SIG-M5 (cell line): ENCODE measurements at regions not wholly inside any gene's neighbourhood (a gene's known extent, or its start where the extent isn't known, plus 50 kb on each side); places are given as distances from the start of the nearest gene placed in this dataset.

Experiments
- DNase-seq: peaks from one replicate; lab custom pipeline; 2025; lab: John Stamatoyannopoulos, UW

GRCh38 chr2:217301142-217301925, 441.5 kb upstream of the TNP1 start:
- no peak for DNase-seq

GRCh38 chr2:217299590-217299989, 439.7 kb upstream of the TNP1 start:
- no peak for DNase-seq

DNA sequence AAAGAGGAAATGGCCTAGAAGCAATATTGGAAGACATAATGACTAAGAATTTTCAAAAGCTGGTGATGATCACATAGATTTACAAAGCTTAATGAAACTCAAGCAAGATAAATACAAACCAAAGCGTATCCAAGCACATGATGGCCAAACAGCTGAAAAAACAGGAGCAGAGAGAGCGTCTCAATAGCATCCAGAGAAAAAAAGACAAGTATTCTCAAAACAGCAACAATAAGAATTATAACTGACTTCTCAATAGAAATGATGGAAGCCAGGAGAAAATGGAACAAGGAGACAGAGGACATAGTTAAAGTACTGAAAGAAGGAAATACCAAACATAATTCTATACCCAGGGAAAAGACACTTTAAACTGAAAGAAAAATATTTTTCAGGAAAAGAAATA, 437.2 kb upstream of the TNP1 start:
- DNase-seq = no peak

DNA sequence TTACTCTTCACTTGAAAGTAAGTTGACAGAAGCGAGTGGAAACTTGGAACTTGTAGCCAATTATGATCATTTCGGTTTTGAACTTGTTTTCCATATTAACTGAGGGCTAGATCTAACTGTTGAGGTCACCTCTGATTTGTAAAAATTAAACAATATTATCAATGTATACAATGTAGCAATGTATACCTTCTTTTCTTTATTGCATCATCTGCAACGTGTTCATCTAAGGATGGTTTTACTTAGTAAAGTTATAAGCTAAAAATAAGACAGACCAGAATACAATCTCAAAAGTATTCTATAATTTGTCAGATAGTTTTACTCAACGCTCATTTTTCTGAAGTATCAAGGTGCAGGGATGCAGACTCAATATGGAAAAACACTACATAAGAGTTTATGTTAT, 435.0 kb upstream of the TNP1 start:
- no peak for DNase-seq

- no peak for DNase-seq
These were observed 434.3 kb upstream of the TNP1 start for GRCh38 chr2:217294211-217294610.

DNA sequence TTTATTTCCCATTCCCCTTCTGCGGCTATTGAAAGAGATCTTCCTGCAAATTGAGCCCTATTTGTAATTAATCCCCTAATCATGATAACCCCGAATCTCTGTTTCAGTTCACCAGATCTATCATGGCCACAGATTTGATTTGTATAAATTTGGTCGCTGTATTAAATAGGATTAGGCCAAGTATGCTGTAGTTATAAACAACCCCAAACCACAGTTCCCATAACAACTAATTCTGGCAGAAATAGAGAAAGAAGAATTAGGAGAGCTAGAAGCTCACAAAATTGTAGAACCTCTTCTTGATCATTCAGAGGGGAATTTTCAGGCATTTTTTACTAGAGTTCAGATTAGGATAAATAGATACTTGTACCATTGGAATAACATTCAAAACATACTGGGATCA, 433.7 kb upstream of the TNP1 start:
- DNase-seq = no peak

- DNase-seq = no peak
These were observed 433.2 kb upstream of the TNP1 start for GRCh38 chr2:217293046-217293445.

- DNase-seq = no peak
These were observed 431.4 kb upstream of the TNP1 start for GRCh38 chr2:217291259-217291658.

DNA sequence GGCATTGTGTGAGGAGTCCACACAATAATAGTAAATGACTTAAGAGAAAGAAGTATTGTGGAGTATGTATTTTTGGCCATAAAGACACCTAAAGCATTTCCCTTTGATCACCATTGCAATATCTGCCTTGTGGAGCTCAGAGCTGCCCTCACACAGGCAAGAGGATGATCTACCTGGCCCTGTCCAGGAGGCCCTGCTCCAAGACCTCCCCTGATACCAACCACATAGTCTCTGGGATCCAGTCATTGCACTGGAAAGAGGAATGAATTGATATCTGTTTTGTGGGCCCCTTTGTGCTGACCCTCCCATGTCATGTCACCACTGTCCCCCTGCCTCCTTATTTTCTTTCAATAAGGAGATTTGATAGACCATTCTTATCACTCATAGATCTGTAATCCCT, 430.6 kb upstream of the TNP1 start:
- no peak for DNase-seq

- no peak for DNase-seq
These were observed 430.0 kb upstream of the TNP1 start for GRCh38 chr2:217289907-217290280.

- DNase-seq = no peak
These were observed 429.5 kb upstream of the TNP1 start for GRCh38 chr2:217289177-217289906.

DNA sequence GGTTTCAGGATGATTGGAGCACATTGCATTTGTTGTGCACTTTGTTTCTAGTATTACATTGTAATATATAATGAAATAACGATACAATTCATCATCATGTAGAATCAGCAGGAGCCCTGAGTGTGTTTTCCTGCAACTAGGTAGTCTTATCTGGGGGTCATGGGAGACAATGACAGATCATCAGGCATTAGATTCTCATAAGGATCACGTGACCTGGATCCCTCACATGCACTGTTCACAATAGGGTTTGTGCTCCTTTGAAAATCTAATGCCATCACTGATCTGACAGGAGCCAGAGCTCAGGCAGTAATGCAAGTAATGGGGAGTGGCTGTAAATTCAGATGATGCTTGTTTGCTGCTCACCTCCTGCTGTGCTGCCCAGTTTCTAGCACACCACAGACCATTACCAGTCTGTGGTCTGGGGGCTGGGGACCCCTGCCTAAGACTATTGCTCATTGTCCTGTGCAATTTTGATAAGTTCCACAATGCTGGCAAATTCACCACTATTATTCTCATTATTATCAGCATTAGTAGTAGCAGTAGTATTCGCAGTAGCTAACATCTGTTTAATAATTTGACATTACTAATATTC, 428.7 kb upstream of the TNP1 start:
- DNase-seq = no peak

DNA sequence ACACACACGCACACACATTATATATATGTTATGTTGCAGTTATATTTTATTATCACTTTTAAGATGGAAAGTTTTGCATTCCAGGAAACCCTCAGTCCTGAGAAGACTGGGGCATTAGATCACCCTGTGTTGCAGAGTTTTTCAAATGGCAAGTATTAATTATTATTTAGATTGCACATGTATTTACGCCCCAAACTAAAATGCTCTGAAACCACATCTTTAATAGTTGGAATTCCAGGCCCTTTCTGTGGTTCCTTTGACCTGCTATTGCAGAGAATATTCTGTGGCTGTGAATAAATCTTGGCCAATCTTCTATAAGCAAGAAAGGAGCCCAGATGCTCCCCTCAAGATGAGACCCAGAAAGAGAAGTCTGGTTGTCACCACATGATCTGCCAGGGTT, 427.0 kb upstream of the TNP1 start:
- DNase-seq = no peak

- no peak for DNase-seq
These were observed 426.1 kb upstream of the TNP1 start for GRCh38 chr2:217285926-217286325.

DNA sequence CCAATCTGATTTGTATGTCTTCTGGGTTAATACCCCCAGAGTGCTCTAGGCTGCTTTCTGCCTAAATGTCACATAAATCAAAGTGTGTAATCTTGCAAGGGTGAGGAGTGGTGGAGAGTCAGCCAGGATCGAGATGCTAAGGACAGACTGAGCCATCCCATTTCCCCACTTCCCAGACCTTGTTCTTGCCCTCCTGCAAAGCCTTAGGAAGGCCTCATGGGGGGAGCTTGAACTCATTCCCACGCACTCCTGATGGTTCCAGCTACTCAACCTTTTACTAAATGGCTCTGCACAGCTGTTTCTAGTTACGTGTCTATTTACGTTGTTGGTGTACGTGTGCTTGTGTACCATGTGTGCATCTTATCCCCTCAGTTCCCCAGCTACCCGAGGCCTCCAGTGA, 423.6 kb upstream of the TNP1 start:
- no peak for DNase-seq

- no peak for DNase-seq
These were observed 422.7 kb upstream of the TNP1 start for GRCh38 chr2:217282531-217282930.

DNA sequence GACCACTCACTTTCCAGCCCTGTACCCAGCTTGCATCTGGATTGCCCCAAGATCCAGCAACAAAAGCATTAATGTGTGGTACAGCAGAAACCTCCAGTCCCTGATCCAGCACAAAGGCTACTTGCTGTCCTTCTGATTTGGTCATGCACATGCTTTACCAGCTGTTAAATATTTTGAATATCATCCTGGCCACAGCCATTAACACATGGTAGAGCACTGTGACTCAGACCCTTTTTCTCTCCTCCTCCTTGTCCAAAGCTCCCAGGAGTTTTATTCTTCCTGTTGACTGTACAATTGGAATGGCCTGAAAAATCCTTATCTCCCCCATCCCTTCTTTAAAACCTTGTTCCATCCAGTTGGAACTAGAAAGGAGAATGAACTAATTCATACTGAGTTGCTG, 419.7 kb upstream of the TNP1 start:
- DNase-seq = no peak

GRCh38 chr2:217279140-217279539, 419.3 kb upstream of the TNP1 start:
- DNase-seq = no peak

- DNase-seq = no peak
These were observed 418.0 kb upstream of the TNP1 start for GRCh38 chr2:217277646-217278398.

GRCh38 chr2:217276433-217276832, 416.6 kb upstream of the TNP1 start:
- no peak for DNase-seq

- no peak for DNase-seq
These were observed 415.2 kb upstream of the TNP1 start for GRCh38 chr2:217275091-217275490.

DNA sequence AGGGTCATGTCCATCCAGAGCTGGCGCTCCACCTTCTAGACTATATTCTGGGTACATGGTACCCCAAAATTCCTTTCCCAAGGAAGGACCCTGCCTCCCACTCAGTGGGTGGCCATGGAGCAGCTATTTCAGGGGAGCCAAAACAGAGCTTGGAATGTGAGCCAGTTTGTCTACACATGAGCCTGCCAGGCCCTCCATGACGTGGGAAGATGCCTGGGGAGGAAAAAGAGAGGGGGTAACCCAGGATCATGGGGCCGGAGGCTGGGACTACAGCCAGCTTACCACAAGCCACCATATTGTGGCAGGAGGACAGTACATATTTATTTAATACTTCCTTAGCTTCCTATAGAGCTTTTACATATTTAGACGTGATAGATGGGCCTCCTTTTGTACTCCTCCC, 414.7 kb upstream of the TNP1 start:
- DNase-seq = no peak

GRCh38 chr2:217273851-217274250, 414.0 kb upstream of the TNP1 start:
- no peak for DNase-seq
